ENCODE measurements at regions not wholly inside any gene's neighbourhood (a gene's known extent, or its start where the extent isn't known, plus 50 kb on each side); places are given as distances from the start of the nearest gene placed in this dataset.
A peak's percentile ranks its signal among the peaks of the same experiment; 100 is the strongest.
"Not testable (repeated sequence)": the region's sequence is repeated elsewhere in the genome, so short reads cannot be mapped to it uniquely, and the experiment has no call there.

- no peak overlapping the region for H3K27ac ChIP-seq (ENCODE audit: low read length)
- H4K20me1 ChIP-seq (ENCODE audit: insufficient read depth, low read depth, low read length) = no peaks in the 10 kb centered on the region
Observed at GRCh38 chr6:144951730-144952437, 666.7 kb downstream of the UTRN start.

GRCh38 chr6:144952456-144953240, 667.5 kb downstream of the UTRN start:
- no peaks in the 10 kb centered on the region for H3K4me1 ChIP-seq (ENCODE audit: low read length)
- no peak overlapping the region for H3K4me3 ChIP-seq (ENCODE audit: low read length)
- no peak overlapping the region for H3K4me2 ChIP-seq (ENCODE audit: low read depth, low read length, poor library complexity, severe bottlenecking)
- H3K27me3 ChIP-seq (ENCODE audit: low read length) = no peaks in the 10 kb centered on the region
- H2AFZ ChIP-seq (ENCODE audit: low read length) = no peak overlapping the region
- H3K79me2 ChIP-seq (ENCODE audit: low read length) = no peaks in the 10 kb centered on the region
- H3K9me2 ChIP-seq (replicated peaks; ENCODE audit: insufficient read depth, low read length) = no peaks in the 10 kb centered on the region
- H3K9ac ChIP-seq (ENCODE audit: low read length) = no peak overlapping the region
- DNase-seq = no peak
- H3K9me3 ChIP-seq (ENCODE audit: low read length) = no peaks in the 10 kb centered on the region
- no peaks in the 10 kb centered on the region for H3K36me3 ChIP-seq (ENCODE audit: insufficient read depth, low read length)
- no peaks in the 10 kb centered on the region for H4K20me1 ChIP-seq (ENCODE audit: insufficient read depth, low read depth, low read length)
- no peak overlapping the region for H3K27ac ChIP-seq (ENCODE audit: low read length)

More at GRCh38 chr6:144951730-144952437, 666.7 kb downstream of the UTRN start:
- no peaks in the 10 kb centered on the region for H3K4me1 ChIP-seq (ENCODE audit: low read length)
- no peak overlapping the region for H2AFZ ChIP-seq (ENCODE audit: low read length)
- H3K9ac ChIP-seq (ENCODE audit: low read length) = no peak overlapping the region
- H3K36me3 ChIP-seq (ENCODE audit: insufficient read depth, low read length) = no peaks in the 10 kb centered on the region
- H3K4me3 ChIP-seq (ENCODE audit: low read length) = no peak overlapping the region
- no peaks in the 10 kb centered on the region for H3K27me3 ChIP-seq (ENCODE audit: low read length)
- H3K79me2 ChIP-seq (ENCODE audit: low read length) = no peaks in the 10 kb centered on the region
- no peaks in the 10 kb centered on the region for H3K9me2 ChIP-seq (replicated peaks; ENCODE audit: insufficient read depth, low read length)
- no peak for DNase-seq
- no peaks in the 10 kb centered on the region for H3K9me3 ChIP-seq (ENCODE audit: low read length)
- H3K4me2 ChIP-seq (ENCODE audit: low read depth, low read length, poor library complexity, severe bottlenecking) = no peak overlapping the region

GRCh38 chr6:144953552-144954240, 668.6 kb downstream of the UTRN start:
- H3K27me3 ChIP-seq (ENCODE audit: low read length) = no peaks in the 10 kb centered on the region
- no peaks in the 10 kb centered on the region for H3K4me1 ChIP-seq (ENCODE audit: low read length)
- no peak for DNase-seq
- no peaks in the 10 kb centered on the region for H3K9me2 ChIP-seq (replicated peaks; ENCODE audit: insufficient read depth, low read length)
- H3K4me2 ChIP-seq (ENCODE audit: low read depth, low read length, poor library complexity, severe bottlenecking) = no peak overlapping the region
- H3K9me3 ChIP-seq (ENCODE audit: low read length) = no peaks in the 10 kb centered on the region
- no peak overlapping the region for H3K27ac ChIP-seq (ENCODE audit: low read length)
- H3K79me2 ChIP-seq (ENCODE audit: low read length) = no peaks in the 10 kb centered on the region
- no peaks in the 10 kb centered on the region for H4K20me1 ChIP-seq (ENCODE audit: insufficient read depth, low read depth, low read length)
- no peak overlapping the region for H2AFZ ChIP-seq (ENCODE audit: low read length)
- H3K36me3 ChIP-seq (ENCODE audit: insufficient read depth, low read length) = no peaks in the 10 kb centered on the region
- H3K9ac ChIP-seq (ENCODE audit: low read length) = no peak overlapping the region
- no peak overlapping the region for H3K4me3 ChIP-seq (ENCODE audit: low read length)

- no peaks in the 10 kb centered on the region for H3K27me3 ChIP-seq (ENCODE audit: low read length)
- no peak overlapping the region for H3K9ac ChIP-seq (ENCODE audit: low read length)
- H4K20me1 ChIP-seq (ENCODE audit: insufficient read depth, low read depth, low read length) = no peaks in the 10 kb centered on the region
- DNase-seq = no peak
- H3K79me2 ChIP-seq (ENCODE audit: low read length) = no peaks in the 10 kb centered on the region
- H3K4me3 ChIP-seq (ENCODE audit: low read length) = no peak overlapping the region
- no peak overlapping the region for H2AFZ ChIP-seq (ENCODE audit: low read length)
- no peaks in the 10 kb centered on the region for H3K9me3 ChIP-seq (ENCODE audit: low read length)
- no peak overlapping the region for H3K27ac ChIP-seq (ENCODE audit: low read length)
- no peaks in the 10 kb centered on the region for H3K9me2 ChIP-seq (replicated peaks; ENCODE audit: insufficient read depth, low read length)
- H3K36me3 ChIP-seq (ENCODE audit: insufficient read depth, low read length) = no peaks in the 10 kb centered on the region
- H3K4me1 ChIP-seq (ENCODE audit: low read length) = no peaks in the 10 kb centered on the region
- H3K4me2 ChIP-seq (ENCODE audit: low read depth, low read length, poor library complexity, severe bottlenecking) = no peak overlapping the region
Observed at GRCh38 chr6:144954241-144954556, 669.1 kb downstream of the UTRN start.

- Histone ChIP-seq H3K4me2 (ENCODE audit: low read depth, low read length, poor library complexity, severe bottlenecking) (no peak overlapping the region), H3K4me3 (ENCODE audit: low read length) (no peak overlapping the region), H3K4me1 (ENCODE audit: low read length) (no peaks in the 10 kb centered on the region), H3K79me2 (ENCODE audit: low read length) (no peaks in the 10 kb centered on the region), H3K27me3 (ENCODE audit: low read length) (no peaks in the 10 kb centered on the region), H3K9me3 (ENCODE audit: low read length) (no peaks in the 10 kb centered on the region), H3K27ac (ENCODE audit: low read length) (no peak overlapping the region), H3K36me3 (ENCODE audit: insufficient read depth, low read length) (no peaks in the 10 kb centered on the region), H4K20me1 (ENCODE audit: insufficient read depth, low read depth, low read length) (no peaks in the 10 kb centered on the region), H2AFZ (ENCODE audit: low read length) (no peak overlapping the region), H3K9ac (ENCODE audit: low read length) (no peak overlapping the region), H3K9me2 (replicated peaks; ENCODE audit: insufficient read depth, low read length) (no peaks in the 10 kb centered on the region)
- DNase-seq = no peak
Observed at GRCh38 chr6:144955392-144955791, 670.3 kb downstream of the UTRN start.

GRCh38 chr6:144955859-144956258, 670.7 kb downstream of the UTRN start:
- Histone ChIP-seq H2AFZ (ENCODE audit: low read length) (no peak overlapping the region), H3K9me2 (replicated peaks; ENCODE audit: insufficient read depth, low read length) (no peaks in the 10 kb centered on the region), H3K4me2 (ENCODE audit: low read depth, low read length, poor library complexity, severe bottlenecking) (no peak overlapping the region), H3K27ac (ENCODE audit: low read length) (no peak overlapping the region), H4K20me1 (ENCODE audit: insufficient read depth, low read depth, low read length) (no peaks in the 10 kb centered on the region), H3K36me3 (ENCODE audit: insufficient read depth, low read length) (no peaks in the 10 kb centered on the region), H3K4me1 (ENCODE audit: low read length) (no peaks in the 10 kb centered on the region), H3K9ac (ENCODE audit: low read length) (no peak overlapping the region), H3K4me3 (ENCODE audit: low read length) (no peak overlapping the region), H3K27me3 (ENCODE audit: low read length) (no peaks in the 10 kb centered on the region), H3K9me3 (ENCODE audit: low read length) (no peaks in the 10 kb centered on the region), H3K79me2 (ENCODE audit: low read length) (no peaks in the 10 kb centered on the region)
- DNase-seq = peak; percentile 33

- not testable (repeated sequence) for H2AFZ ChIP-seq (ENCODE audit: low read length); H3K79me2 ChIP-seq (ENCODE audit: low read length); H3K9me2 ChIP-seq (replicated peaks; ENCODE audit: insufficient read depth, low read length); H3K4me2 ChIP-seq (ENCODE audit: low read depth, low read length, poor library complexity, severe bottlenecking); H3K36me3 ChIP-seq (ENCODE audit: insufficient read depth, low read length); H4K20me1 ChIP-seq (ENCODE audit: insufficient read depth, low read depth, low read length); H3K9me3 ChIP-seq (ENCODE audit: low read length); H3K4me3 ChIP-seq (ENCODE audit: low read length); H3K27ac ChIP-seq (ENCODE audit: low read length); DNase-seq; H3K9ac ChIP-seq (ENCODE audit: low read length); H3K4me1 ChIP-seq (ENCODE audit: low read length); H3K27me3 ChIP-seq (ENCODE audit: low read length)
Observed at GRCh38 chr6:144956697-144957096, 671.6 kb downstream of the UTRN start.

GRCh38 chr6:144957236-144957937, 672.3 kb downstream of the UTRN start:
- Histone ChIP-seq H3K4me2 (ENCODE audit: low read depth, low read length, poor library complexity, severe bottlenecking) (no peak overlapping the region), H3K9me3 (ENCODE audit: low read length) (no peaks in the 10 kb centered on the region), H4K20me1 (ENCODE audit: insufficient read depth, low read depth, low read length) (no peaks in the 10 kb centered on the region), H3K36me3 (ENCODE audit: insufficient read depth, low read length) (no peaks in the 10 kb centered on the region), H3K4me1 (ENCODE audit: low read length) (no peaks in the 10 kb centered on the region), H3K4me3 (ENCODE audit: low read length) (no peak overlapping the region), H3K27me3 (ENCODE audit: low read length) (no peaks in the 10 kb centered on the region), H3K9ac (ENCODE audit: low read length) (no peak overlapping the region), H3K9me2 (replicated peaks; ENCODE audit: insufficient read depth, low read length) (no peaks in the 10 kb centered on the region), H2AFZ (ENCODE audit: low read length) (no peak overlapping the region), H3K79me2 (ENCODE audit: low read length) (no peaks in the 10 kb centered on the region), H3K27ac (ENCODE audit: low read length) (no peak overlapping the region)
- DNase-seq = peak; percentile 7
